Astrocyte (in vitro differentiated cells and primary cell): ENCODE measurements at regions not wholly inside any gene's neighbourhood (a gene's known extent, or its start where the extent isn't known, plus 50 kb on each side); places are given as distances from the start of the nearest gene placed in this dataset.

Source experiments
- CTCF ChIP-seq: IDR thresholded peaks from 2 replicates; pipeline ENCODE4 v1.5.1; 2011; ENCODE audit warnings: low read depth, mild to moderate bottlenecking, inconsistent platforms, low read length, moderate library complexity; ENCODE audit not compliant: insufficient read depth
- EZH2 ChIP-seq: IDR thresholded peaks from 2 replicates; pipeline ENCODE4 v1.6.1; 2012; ENCODE audit warnings: mild to moderate bottlenecking, low read length, inconsistent platforms; ENCODE audit not compliant: insufficient read depth

- TF ChIP-seq CTCF (peak; percentile 70), EZH2 (no peak)
Observed at GRCh38 chr22:23385678-23386631, 194.1 kb downstream of the IGLL1 start.
